WTC11 (cell line): ENCODE measurements at regions not wholly inside any gene's neighbourhood (a gene's known extent, or its start where the extent isn't known, plus 50 kb on each side); places are given as distances from the start of the nearest gene placed in this dataset.

Experiments
- ATF2 ChIP-seq: sonication (generic); formaldehyde crosslinking; IDR thresholded peaks from 2 replicates; pipeline ENCODE4 v1.8.1; 2022; ENCODE audit warnings: low read depth, missing genetic modification reagents, borderline replicate concordance
- CREB1 ChIP-seq: sonication (generic); formaldehyde crosslinking; IDR thresholded peaks from 2 replicates; pipeline ENCODE4 v1.8.0; 2023; ENCODE audit warnings: mild to moderate bottlenecking, missing genetic modification reagents
- ESRRA ChIP-seq: sonication (generic); formaldehyde crosslinking; IDR thresholded peaks from 2 replicates; pipeline ENCODE4 v1.8.1; 2022; ENCODE audit warnings: mild to moderate bottlenecking, missing genetic modification reagents, borderline replicate concordance
- FOXP4 ChIP-seq: sonication (generic); formaldehyde crosslinking; IDR thresholded peaks from 2 replicates; pipeline ENCODE4 v1.8.0; 2022; ENCODE audit warnings: mild to moderate bottlenecking, missing genetic modification reagents
- USF2 ChIP-seq: sonication (generic); formaldehyde crosslinking; IDR thresholded peaks from 2 replicates; pipeline ENCODE4 v1.8.1; 2023; ENCODE audit warnings: mild to moderate bottlenecking, missing genetic modification reagents, moderate library complexity
- ZBTB21 ChIP-seq: sonication (generic); formaldehyde crosslinking; IDR thresholded peaks from 2 replicates; pipeline ENCODE4 v1.8.1; 2023; ENCODE audit warnings: mild to moderate bottlenecking, missing genetic modification reagents, borderline replicate concordance
- ZNF219 ChIP-seq: sonication (generic); formaldehyde crosslinking; IDR thresholded peaks from 2 replicates; pipeline ENCODE4 v1.8.0; 2023; ENCODE audit warnings: missing genetic modification reagents, mild to moderate bottlenecking, borderline replicate concordance
- ZNF317 ChIP-seq: sonication (generic); formaldehyde crosslinking; IDR thresholded peaks from 2 replicates; pipeline ENCODE4 v1.8.1; 2023; ENCODE audit warnings: low read depth, mild to moderate bottlenecking, moderate library complexity, missing genetic modification reagents, borderline replicate concordance
- ZNF425 ChIP-seq: fragments of 250-450 bp; sonication (Bioruptor Pico); conservative IDR thresholded peaks from 2 replicates; pipeline ENCODE4 v1.9.0; 2021; ENCODE audit warnings: mild to moderate bottlenecking
- TF ChIP-seq, protein P1 (sequence below): fragments of 200-600 bp; IDR thresholded peaks from 2 replicates; pipeline ENCODE4 v1.8.0; 2022; ENCODE audit warnings: antibody characterized with exemption
- TF ChIP-seq, protein P2 (sequence below): fragments of 250-450 bp; sonication (Bioruptor Pico); IDR thresholded peaks from 2 replicates; pipeline ENCODE4 v1.9.0; 2021; ENCODE audit warnings: moderate library complexity, mild to moderate bottlenecking, inconsistent platforms, borderline replicate concordance

DNA sequence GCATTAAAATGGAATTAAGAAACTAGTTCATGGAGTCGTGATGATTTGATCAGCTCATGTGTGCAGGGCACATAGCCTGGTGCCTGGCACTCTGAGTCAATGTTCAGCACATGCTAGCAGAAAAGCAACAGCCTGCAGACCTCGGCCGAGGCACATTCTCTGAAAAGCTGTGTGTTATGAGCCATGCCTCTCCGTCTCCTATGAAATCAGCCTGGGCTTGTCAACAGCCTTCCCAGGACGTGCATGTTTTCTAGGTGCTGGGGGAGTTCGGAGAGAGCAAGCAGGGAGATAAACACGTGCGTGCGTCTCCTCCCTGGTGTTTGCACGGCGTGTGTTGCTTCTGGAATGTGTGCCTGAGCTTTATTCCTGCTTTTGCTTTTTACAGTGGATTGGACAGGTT, 207.8 kb upstream of the KCNG1 start:
- TF ChIP-seq, protein P1, sequence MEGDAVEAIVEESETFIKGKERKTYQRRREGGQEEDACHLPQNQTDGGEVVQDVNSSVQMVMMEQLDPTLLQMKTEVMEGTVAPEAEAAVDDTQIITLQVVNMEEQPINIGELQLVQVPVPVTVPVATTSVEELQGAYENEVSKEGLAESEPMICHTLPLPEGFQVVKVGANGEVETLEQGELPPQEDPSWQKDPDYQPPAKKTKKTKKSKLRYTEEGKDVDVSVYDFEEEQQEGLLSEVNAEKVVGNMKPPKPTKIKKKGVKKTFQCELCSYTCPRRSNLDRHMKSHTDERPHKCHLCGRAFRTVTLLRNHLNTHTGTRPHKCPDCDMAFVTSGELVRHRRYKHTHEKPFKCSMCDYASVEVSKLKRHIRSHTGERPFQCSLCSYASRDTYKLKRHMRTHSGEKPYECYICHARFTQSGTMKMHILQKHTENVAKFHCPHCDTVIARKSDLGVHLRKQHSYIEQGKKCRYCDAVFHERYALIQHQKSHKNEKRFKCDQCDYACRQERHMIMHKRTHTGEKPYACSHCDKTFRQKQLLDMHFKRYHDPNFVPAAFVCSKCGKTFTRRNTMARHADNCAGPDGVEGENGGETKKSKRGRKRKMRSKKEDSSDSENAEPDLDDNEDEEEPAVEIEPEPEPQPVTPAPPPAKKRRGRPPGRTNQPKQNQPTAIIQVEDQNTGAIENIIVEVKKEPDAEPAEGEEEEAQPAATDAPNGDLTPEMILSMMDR: no peak
- TF ChIP-seq USF2 (CRISPR knock-in tag) (no peak), ATF2 (no peak), ESRRA (CRISPR knock-in tag) (no peak), ZNF219 (no peak), FOXP4 (CRISPR knock-in tag) (no peak), ZNF317 (no peak), CREB1 (no peak), ZBTB21 (CRISPR knock-in tag) (no peak), ZNF425 (CRISPR knock-in tag) (no peak)
- TF ChIP-seq, protein P2, sequence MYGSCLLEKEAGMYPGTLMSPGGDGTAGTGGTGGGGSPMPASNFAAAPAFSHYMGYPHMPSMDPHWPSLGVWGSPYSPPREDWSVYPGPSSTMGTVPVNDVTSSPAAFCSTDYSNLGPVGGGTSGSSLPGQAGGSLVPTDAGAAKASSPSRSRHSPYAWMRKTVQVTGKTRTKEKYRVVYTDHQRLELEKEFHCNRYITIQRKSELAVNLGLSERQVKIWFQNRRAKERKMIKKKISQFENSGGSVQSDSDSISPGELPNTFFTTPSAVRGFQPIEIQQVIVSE: no peak
